PC-9 (cell line): ENCODE measurements at regions not wholly inside any gene's neighbourhood (a gene's known extent, or its start where the extent isn't known, plus 50 kb on each side); places are given as distances from the start of the nearest gene placed in this dataset.

ENCODE experiments used
- BruUV-seq: library from RNA; stranded (reverse); fragments of 400-500 nt; replicated peaks from 2 replicates; lab custom pipeline; 2021; lab: Mats Ljungman, UMichigan
- CTCF ChIA-PET: fragments of 300-600 bp; sonication (Branson Sonifier 250); formaldehyde crosslinking; loops from one replicate; lab custom pipeline; 2022; ENCODE audit warnings: antibody characterized with exemption; lab: Charles Lee
- POLR2A ChIA-PET: fragments of 300-600 bp; sonication (Branson Sonifier 250); formaldehyde crosslinking; loops from one replicate; lab custom pipeline; 2022; ENCODE audit warnings: antibody characterized with exemption; ENCODE audit not compliant: unreplicated experiment; lab: Charles Lee
- DNase-seq, 2 experiments: peaks; one replicate each; pipeline versions ENCODE4 v3.0.0 to v3.0.0-alpha.2; 2015 to 2022; ENCODE audit warnings: mixed read lengths in 1 of 2
- H2AFZ ChIP-seq: fragments of 200-600 bp; sonication (generic); 2 replicates; pipeline ENCODE4 v1.8.1; 2017; ENCODE audit warnings: antibody characterized with exemption
- H3F3A ChIP-seq: fragments of 200-600 bp; sonication (generic); 2 replicates; pipeline ENCODE4 v1.8.1; 2017; ENCODE audit warnings: antibody characterized with exemption, mild to moderate bottlenecking, low read depth; ENCODE audit not compliant: insufficient read depth
- H3K27ac ChIP-seq: fragments of 200-600 bp; sonication (generic); 2 replicates; pipeline ENCODE4 v1.6.1; 2016; ENCODE audit warnings: mixed run types
- H3K27me3 ChIP-seq: fragments of 200-600 bp; sonication (generic); 2 replicates; pipeline ENCODE4 v1.6.1; 2016; ENCODE audit warnings: low read depth, mixed run types; ENCODE audit not compliant: insufficient read depth
- H3K36me3 ChIP-seq: fragments of 200-600 bp; sonication (generic); 2 replicates; pipeline ENCODE4 v1.6.1; 2016; ENCODE audit warnings: low read depth, mixed run types
- H3K4me1 ChIP-seq: fragments of 200-600 bp; sonication (generic); replicated peaks from 2 replicates; pipeline ENCODE4 v1.6.1; 2016; ENCODE audit warnings: mixed run types; ENCODE audit not compliant: insufficient read depth
- H3K4me2 ChIP-seq: fragments of 200-600 bp; sonication (generic); 2 replicates; pipeline ENCODE4 v1.6.1; 2017; ENCODE audit warnings: mixed run types
- H3K4me3 ChIP-seq: fragments of 200-600 bp; sonication (generic); 2 replicates; pipeline ENCODE4 v1.6.1; 2016; ENCODE audit warnings: mixed run types
- H3K79me2 ChIP-seq: fragments of 200-600 bp; sonication (generic); 2 replicates; pipeline ENCODE4 v1.6.1; 2017; ENCODE audit warnings: low read depth, mixed run types
- H3K9me2 ChIP-seq: fragments of 200-600 bp; sonication (generic); 2 replicates; pipeline ENCODE4 v1.8.1; 2017; ENCODE audit warnings: mild to moderate bottlenecking; ENCODE audit not compliant: insufficient read depth
- H3K9me3 ChIP-seq: fragments of 200-600 bp; sonication (generic); 2 replicates; pipeline ENCODE4 v1.8.1; 2016; ENCODE audit warnings: low read depth; ENCODE audit not compliant: insufficient read depth
- H4K20me1 ChIP-seq: fragments of 200-600 bp; sonication (generic); 2 replicates; pipeline ENCODE4 v1.8.1; 2017; ENCODE audit not compliant: insufficient read depth
- EZH2 ChIP-seq: fragments of 200-600 bp; sonication (generic); IDR thresholded peaks from 2 replicates; pipeline ENCODE4 v1.8.0; 2017; ENCODE audit warnings: antibody characterized with exemption, low read depth
- intact Hi-C: fragments of 100-400 bp; cut with micrococcal nuclease; formaldehyde crosslinking; loops from one replicate; pipeline ENCODE4 v1.10.0; 2022; ENCODE audit not compliant: unreplicated experiment
- TF ChIP-seq, protein P1 (sequence below): fragments of 200-600 bp; sonication (generic); conservative IDR thresholded peaks from 2 replicates; pipeline ENCODE4 v1.6.1; 2017; ENCODE audit warnings: mixed run types, antibody characterized with exemption, mild to moderate bottlenecking, moderate library complexity

DNA sequence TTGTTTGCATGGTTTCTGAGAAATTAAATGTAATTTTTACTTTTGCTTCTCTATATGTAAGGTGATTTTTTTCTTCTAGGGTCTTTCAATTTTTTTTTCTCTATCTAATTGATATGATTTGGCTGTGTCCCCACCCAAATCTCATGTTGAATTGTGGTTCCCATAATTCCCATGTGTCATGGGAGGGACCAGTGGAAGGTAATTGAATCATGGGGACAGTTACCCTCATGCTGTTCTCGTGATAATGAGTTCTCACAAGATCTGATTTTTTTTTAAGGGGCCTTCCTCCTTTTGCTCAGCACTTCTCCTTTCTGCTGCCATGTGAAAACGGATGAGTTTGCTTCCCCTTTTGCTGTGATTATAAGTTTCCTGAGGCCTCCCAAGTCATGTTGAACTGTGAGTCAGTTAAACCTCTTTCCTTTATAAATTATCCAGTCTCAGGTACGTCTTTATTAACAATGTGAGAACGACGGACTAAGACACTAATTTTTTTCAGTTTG, 150.8 kb downstream of the MTRR start:
- Histone ChIP-seq H4K20me1 (0 out of 2 replicates have a peak, but pooled peaks cover 6% of the 10 kb centered on the region), H2AFZ (no peak overlapping the region), H3K4me3 (no peak overlapping the region), H3K4me1 (no peaks in the 10 kb centered on the region), H3K4me2 (no peak overlapping the region), H3K9me2 (0 out of 2 replicates have a peak, but pooled peaks cover 3% of the 10 kb centered on the region), H3K9me3 (no peaks in the 10 kb centered on the region), H3F3A (no peaks in the 10 kb centered on the region), H3K79me2 (no peaks in the 10 kb centered on the region), H3K36me3 (no peaks in the 10 kb centered on the region), H3K27me3 (no peaks in the 10 kb centered on the region), H3K27ac (no peak overlapping the region)
- no TSS peak for BruUV-seq
- intact Hi-C loops = no loop called here
- no peak for DNase-seq
- TF ChIP-seq, protein P1, sequence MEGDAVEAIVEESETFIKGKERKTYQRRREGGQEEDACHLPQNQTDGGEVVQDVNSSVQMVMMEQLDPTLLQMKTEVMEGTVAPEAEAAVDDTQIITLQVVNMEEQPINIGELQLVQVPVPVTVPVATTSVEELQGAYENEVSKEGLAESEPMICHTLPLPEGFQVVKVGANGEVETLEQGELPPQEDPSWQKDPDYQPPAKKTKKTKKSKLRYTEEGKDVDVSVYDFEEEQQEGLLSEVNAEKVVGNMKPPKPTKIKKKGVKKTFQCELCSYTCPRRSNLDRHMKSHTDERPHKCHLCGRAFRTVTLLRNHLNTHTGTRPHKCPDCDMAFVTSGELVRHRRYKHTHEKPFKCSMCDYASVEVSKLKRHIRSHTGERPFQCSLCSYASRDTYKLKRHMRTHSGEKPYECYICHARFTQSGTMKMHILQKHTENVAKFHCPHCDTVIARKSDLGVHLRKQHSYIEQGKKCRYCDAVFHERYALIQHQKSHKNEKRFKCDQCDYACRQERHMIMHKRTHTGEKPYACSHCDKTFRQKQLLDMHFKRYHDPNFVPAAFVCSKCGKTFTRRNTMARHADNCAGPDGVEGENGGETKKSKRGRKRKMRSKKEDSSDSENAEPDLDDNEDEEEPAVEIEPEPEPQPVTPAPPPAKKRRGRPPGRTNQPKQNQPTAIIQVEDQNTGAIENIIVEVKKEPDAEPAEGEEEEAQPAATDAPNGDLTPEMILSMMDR = no peak
- no peak for TF ChIP-seq EZH2
- POLR2A ChIA-PET = no interaction called here
- CTCF ChIA-PET = no interaction called here

DNA sequence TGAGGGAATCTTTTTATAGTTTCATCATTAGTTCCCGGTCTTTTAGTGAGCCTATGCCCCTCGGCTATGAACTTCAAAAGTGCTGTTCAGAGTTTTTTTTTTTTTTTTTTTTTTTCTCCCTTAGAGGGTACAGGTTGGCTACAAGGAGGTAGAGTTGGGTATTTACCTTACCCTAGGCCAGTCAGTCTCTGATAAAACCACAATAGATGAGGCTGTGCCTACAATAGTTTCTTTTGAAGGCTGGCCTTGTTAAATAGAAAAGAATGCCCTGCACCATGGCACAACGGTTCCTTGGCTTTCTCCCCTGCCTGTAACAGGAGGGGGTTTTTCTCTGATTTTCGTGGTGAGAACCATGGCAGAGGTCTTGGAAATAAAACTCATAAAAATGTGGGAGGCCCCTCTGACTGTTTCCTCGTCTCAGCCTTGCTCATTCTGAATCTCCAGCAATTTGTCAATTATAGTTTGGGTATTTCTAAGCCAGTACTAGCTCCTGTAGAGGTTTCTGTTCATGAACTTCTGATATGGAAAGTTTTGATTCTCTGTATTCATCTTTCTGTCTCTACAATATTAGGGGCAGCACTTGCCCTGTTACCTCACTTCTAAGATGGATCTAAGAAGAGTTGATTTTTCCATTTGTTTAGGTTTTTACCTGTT, 152.0 kb downstream of the MTRR start:
- no TSS peak for BruUV-seq
- Histone ChIP-seq H3K36me3 (no peaks in the 10 kb centered on the region), H3F3A (no peaks in the 10 kb centered on the region), H3K4me1 (no peaks in the 10 kb centered on the region), H3K9me3 (no peaks in the 10 kb centered on the region), H3K4me2 (no peak overlapping the region), H3K9me2 (0 out of 2 replicates have a peak, but pooled peaks cover 3% of the 10 kb centered on the region), H2AFZ (no peak overlapping the region), H3K4me3 (no peak overlapping the region), H3K27ac (no peak overlapping the region), H4K20me1 (0 out of 2 replicates have a peak, but pooled peaks cover 6% of the 10 kb centered on the region), H3K27me3 (peaks cover 8% of the 10 kb centered on the region; the same call in 1 of the 2 replicates), H3K79me2 (no peaks in the 10 kb centered on the region)
- CTCF ChIA-PET = no interaction called here
- TF ChIP-seq, protein P1 = no peak
- TF ChIP-seq EZH2 = no peak
- DNase-seq = no peak
- POLR2A ChIA-PET = no interaction called here
- intact Hi-C loops = no loop called here

DNA sequence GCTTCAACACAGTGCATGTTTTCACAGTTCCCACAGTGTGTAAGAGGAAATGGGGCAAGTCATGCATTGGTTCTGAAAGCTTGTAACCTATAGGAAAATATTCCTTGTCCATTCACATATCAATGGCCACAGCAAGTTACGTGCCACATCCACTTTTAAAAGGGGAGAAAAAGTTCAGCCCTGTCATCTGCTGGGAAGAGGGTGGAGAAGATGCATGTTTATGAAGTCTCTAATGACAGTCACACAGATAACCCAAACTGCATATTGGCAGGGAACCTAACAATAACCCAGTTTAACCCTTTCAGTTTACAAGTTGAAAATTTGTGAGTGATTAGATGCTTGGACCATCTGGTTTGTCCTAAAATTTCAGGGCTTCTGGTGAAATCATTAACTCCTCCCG, 159.3 kb downstream of the MTRR start:
- no TSS peak for BruUV-seq
- TF ChIP-seq EZH2 = no peak
- TF ChIP-seq, protein P1 = no peak
- Histone ChIP-seq H4K20me1 (no peaks in the 10 kb centered on the region), H3F3A (no peaks in the 10 kb centered on the region), H3K27me3 (peaks cover 33% of the 10 kb centered on the region), H3K36me3 (no peaks in the 10 kb centered on the region), H3K9me3 (no peaks in the 10 kb centered on the region), H3K4me3 (no peak overlapping the region), H2AFZ (no peak overlapping the region), H3K79me2 (no peaks in the 10 kb centered on the region), H3K4me2 (no peak overlapping the region), H3K9me2 (no peaks in the 10 kb centered on the region), H3K27ac (no peak overlapping the region), H3K4me1 (no peaks in the 10 kb centered on the region)
- POLR2A ChIA-PET = no interaction called here
- no peak for DNase-seq
- intact Hi-C loops = no loop called here
- CTCF ChIA-PET = no interaction called here
